ENCODE measurements at regions not wholly inside any gene's neighbourhood (a gene's known extent, or its start where the extent isn't known, plus 50 kb on each side); places are given as distances from the start of the nearest gene placed in this dataset.

DNA sequence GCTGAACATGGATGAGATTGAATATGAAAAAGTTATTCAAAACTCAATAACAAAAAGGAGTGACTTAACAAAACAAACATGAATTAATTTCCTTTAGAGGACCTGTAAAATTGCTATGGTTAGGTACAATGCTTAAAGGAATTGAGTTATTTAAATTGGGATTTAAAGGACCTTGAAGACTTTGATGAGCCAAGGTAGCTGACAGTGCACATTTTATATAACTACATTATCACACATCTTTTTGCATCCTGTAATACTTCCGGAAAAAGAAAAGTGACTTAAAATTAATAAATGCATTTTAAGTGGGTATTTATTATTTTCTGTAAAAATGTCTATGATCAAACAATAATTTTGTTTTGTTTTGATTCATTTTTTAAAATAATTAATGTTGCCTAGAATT lies 964.8 kb upstream of the SLIT2 start:
- TF ChIP-seq, protein P1, sequence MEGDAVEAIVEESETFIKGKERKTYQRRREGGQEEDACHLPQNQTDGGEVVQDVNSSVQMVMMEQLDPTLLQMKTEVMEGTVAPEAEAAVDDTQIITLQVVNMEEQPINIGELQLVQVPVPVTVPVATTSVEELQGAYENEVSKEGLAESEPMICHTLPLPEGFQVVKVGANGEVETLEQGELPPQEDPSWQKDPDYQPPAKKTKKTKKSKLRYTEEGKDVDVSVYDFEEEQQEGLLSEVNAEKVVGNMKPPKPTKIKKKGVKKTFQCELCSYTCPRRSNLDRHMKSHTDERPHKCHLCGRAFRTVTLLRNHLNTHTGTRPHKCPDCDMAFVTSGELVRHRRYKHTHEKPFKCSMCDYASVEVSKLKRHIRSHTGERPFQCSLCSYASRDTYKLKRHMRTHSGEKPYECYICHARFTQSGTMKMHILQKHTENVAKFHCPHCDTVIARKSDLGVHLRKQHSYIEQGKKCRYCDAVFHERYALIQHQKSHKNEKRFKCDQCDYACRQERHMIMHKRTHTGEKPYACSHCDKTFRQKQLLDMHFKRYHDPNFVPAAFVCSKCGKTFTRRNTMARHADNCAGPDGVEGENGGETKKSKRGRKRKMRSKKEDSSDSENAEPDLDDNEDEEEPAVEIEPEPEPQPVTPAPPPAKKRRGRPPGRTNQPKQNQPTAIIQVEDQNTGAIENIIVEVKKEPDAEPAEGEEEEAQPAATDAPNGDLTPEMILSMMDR (conservative IDR thresholded peaks at IDR 0.05; ENCODE audit: low read depth, low read length) = no peak
- TF ChIP-seq EZH2 (IDR thresholded peaks at IDR 0.05; ENCODE audit: borderline replicate concordance, low read depth, low read length, poor library complexity, severe bottlenecking) = no peak
